ENCODE measurements at regions not wholly inside any gene's neighbourhood (a gene's known extent, or its start where the extent isn't known, plus 50 kb on each side); places are given as distances from the start of the nearest gene placed in this dataset.

DNA sequence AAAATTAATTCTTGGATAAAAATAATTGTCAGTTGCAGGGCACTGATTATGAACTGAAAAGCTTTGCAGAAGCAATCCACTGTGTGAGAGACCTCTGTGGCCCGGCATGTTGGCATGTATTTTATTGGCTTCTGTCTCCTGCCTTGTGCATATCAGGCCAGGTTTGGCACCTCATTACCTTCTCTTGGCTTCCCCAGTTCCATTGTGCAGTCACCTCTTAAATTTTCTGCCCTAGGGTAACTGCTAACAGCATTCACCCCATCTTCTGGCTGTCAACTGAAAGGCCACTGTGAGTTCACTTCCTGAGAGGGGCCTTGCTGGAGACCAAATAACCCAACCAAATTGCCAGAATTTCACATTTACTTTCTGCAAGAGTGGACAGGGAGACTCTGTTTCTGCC lies 92.7 kb upstream of the RARB start:
- 73% methylated on average over 1 of the region's 1 CpG for WGBS
- no peak overlapping the region for H3K27ac ChIP-seq
- no peak for DNase-seq (ENCODE audit: low spot score in 2 of 2)
- no peaks in the 10 kb centered on the region for H3K4me1 ChIP-seq
- no peaks in the 10 kb centered on the region for H3K27me3 ChIP-seq
- no peaks in the 10 kb centered on the region for H3K36me3 ChIP-seq
- TF ChIP-seq POLR2A (IDR thresholded peaks at IDR 0.05) (no peak), EP300 (IDR thresholded peaks at IDR 0.05) (no peak), POLR2AphosphoS5 (IDR thresholded peaks at IDR 0.05) (no peak)
- TF ChIP-seq, protein P1, sequence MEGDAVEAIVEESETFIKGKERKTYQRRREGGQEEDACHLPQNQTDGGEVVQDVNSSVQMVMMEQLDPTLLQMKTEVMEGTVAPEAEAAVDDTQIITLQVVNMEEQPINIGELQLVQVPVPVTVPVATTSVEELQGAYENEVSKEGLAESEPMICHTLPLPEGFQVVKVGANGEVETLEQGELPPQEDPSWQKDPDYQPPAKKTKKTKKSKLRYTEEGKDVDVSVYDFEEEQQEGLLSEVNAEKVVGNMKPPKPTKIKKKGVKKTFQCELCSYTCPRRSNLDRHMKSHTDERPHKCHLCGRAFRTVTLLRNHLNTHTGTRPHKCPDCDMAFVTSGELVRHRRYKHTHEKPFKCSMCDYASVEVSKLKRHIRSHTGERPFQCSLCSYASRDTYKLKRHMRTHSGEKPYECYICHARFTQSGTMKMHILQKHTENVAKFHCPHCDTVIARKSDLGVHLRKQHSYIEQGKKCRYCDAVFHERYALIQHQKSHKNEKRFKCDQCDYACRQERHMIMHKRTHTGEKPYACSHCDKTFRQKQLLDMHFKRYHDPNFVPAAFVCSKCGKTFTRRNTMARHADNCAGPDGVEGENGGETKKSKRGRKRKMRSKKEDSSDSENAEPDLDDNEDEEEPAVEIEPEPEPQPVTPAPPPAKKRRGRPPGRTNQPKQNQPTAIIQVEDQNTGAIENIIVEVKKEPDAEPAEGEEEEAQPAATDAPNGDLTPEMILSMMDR (IDR thresholded peaks at IDR 0.05): no peak
- H3K9me3 ChIP-seq: no peaks in the 10 kb centered on the region
- no peak overlapping the region for H3K4me3 ChIP-seq

DNA sequence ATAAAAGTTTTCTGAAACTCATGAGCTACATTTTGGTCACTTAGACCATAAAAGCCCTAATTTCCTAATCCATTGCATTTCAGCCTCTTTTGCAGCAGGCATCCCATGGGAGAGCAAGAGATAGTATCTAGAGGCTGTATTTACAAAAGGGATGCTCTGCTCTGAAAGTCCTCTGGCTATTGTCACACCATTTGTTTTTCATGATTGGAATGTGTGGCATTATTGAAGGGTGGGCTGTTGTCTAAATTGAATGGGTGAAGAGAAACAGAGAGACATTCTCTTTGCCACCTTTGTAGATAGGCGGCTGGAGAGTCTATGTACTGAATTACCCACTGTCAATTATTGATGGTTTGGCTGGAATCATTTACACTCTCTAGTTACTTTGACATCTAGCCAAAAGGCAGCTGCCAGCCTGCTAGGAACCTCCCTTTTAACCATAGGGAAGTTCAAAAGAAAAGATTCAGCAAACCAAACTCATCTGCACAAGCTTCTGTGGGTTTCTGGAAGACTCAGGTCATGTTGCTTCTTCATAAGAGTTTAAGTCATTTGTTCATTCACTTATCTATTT lies 89.8 kb upstream of the RARB start:
- TF ChIP-seq POLR2A (IDR thresholded peaks at IDR 0.05): no peak
- TF ChIP-seq EP300 (IDR thresholded peaks at IDR 0.05): no peak
- TF ChIP-seq POLR2AphosphoS5 (IDR thresholded peaks at IDR 0.05): no peak
- TF ChIP-seq, protein P1 (IDR thresholded peaks at IDR 0.05): no peak
- WGBS: 21% methylated on average over 1 of the region's 1 CpG
- Histone ChIP-seq H3K27ac (no peak overlapping the region), H3K9me3 (no peaks in the 10 kb centered on the region), H3K36me3 (no peaks in the 10 kb centered on the region), H3K27me3 (no peaks in the 10 kb centered on the region), H3K4me3 (no peak overlapping the region), H3K4me1 (no peaks in the 10 kb centered on the region)
- DNase-seq (ENCODE audit: low spot score in 2 of 2): no peak

DNA sequence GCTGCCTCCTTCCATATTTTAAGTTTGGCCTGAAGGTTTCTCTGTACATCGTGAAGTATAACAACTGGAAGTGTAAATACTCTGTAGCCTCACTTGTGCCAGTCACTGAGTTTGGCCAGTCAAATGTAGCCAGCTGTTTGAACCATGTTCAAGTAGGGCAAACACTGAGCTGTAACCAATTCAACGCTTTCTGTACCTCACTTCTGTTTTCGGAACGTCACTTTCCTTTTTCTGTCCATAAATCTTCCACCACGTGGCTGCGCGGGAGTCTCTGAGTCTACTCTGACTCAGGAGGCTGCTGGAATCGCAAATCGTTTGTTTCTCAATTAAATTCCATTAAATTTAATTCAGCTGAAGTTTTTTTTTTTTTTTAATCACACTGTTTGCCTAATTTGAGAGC lies 88.8 kb upstream of the RARB start:
- Histone ChIP-seq H3K4me3 (no peak overlapping the region), H3K27ac (no peak overlapping the region), H3K4me1 (no peaks in the 10 kb centered on the region), H3K9me3 (no peaks in the 10 kb centered on the region), H3K36me3 (no peaks in the 10 kb centered on the region), H3K27me3 (no peaks in the 10 kb centered on the region)
- TF ChIP-seq POLR2A (IDR thresholded peaks at IDR 0.05) (no peak), POLR2AphosphoS5 (IDR thresholded peaks at IDR 0.05) (no peak), EP300 (IDR thresholded peaks at IDR 0.05) (no peak)
- TF ChIP-seq, protein P1 (IDR thresholded peaks at IDR 0.05): no peak
- DNase-seq (ENCODE audit: low spot score in 2 of 2): no peak
- 80% methylated on average over 9 of the region's 9 CpGs for WGBS

DNA sequence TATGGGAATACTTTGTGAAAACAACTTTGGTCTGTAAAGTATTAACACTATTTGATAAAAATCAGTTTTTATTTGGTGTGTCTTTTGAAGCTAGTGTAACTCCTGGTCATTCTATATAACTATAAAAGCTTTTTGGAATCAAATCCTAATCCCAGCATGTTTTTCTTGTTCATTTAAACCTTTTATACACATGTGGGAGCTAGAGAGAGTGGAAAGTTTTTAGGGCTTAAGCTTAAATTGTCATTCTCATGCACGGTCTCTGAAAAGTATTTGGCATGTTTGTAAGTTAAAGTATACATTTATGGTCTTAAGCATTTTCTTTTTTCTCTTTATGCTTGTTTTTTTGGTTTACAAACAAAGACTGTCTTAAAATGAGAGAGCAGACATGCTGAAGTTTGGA lies 83.4 kb upstream of the RARB start:
- DNase-seq (ENCODE audit: low spot score in 2 of 2): no peak
- Histone ChIP-seq H3K27ac (no peak overlapping the region), H3K4me3 (no peak overlapping the region), H3K27me3 (no peaks in the 10 kb centered on the region), H3K9me3 (no peaks in the 10 kb centered on the region), H3K4me1 (no peaks in the 10 kb centered on the region), H3K36me3 (no peaks in the 10 kb centered on the region)
- 72% methylated on average over 1 of the region's 1 CpG for WGBS
- TF ChIP-seq POLR2AphosphoS5 (IDR thresholded peaks at IDR 0.05) (no peak), POLR2A (IDR thresholded peaks at IDR 0.05) (no peak), EP300 (IDR thresholded peaks at IDR 0.05) (no peak)
- TF ChIP-seq, protein P1 (IDR thresholded peaks at IDR 0.05): no peak

DNA sequence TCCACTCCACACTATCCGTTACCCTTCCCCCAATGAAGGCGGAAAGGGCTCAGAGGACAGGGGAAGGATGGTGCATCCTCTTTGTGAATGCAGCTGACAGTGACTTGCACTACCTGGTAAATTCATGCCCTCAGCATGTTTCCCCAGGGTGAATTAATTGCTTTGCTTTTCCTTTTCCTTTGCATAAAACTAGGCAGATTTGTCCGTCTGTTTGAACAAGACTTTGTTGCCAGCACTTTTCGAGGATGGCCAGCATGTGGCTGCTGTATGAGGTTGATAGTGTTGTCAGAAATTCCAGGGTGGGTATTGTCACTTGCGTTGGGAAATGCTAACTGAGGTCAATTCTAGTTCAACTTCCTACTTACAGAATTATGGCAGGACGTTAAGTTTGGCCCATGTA lies 79.0 kb upstream of the RARB start:
- Histone ChIP-seq H3K9me3 (no peaks in the 10 kb centered on the region), H3K4me3 (no peak overlapping the region), H3K27me3 (no peaks in the 10 kb centered on the region), H3K27ac (no peak overlapping the region), H3K36me3 (no peaks in the 10 kb centered on the region), H3K4me1 (no peaks in the 10 kb centered on the region)
- WGBS: 56% methylated on average over 6 of the region's 6 CpGs
- no peak for DNase-seq (ENCODE audit: low spot score in 2 of 2)
- TF ChIP-seq EP300 (IDR thresholded peaks at IDR 0.05) (no peak), POLR2AphosphoS5 (IDR thresholded peaks at IDR 0.05) (no peak), POLR2A (IDR thresholded peaks at IDR 0.05) (no peak)
- TF ChIP-seq, protein P1 (IDR thresholded peaks at IDR 0.05): no peak

Measured in suprapubic skin (tissue), 4 donors.